ENCODE measurements at regions not wholly inside any gene's neighbourhood (a gene's known extent, or its start where the extent isn't known, plus 50 kb on each side); places are given as distances from the start of the nearest gene placed in this dataset.

DNA sequence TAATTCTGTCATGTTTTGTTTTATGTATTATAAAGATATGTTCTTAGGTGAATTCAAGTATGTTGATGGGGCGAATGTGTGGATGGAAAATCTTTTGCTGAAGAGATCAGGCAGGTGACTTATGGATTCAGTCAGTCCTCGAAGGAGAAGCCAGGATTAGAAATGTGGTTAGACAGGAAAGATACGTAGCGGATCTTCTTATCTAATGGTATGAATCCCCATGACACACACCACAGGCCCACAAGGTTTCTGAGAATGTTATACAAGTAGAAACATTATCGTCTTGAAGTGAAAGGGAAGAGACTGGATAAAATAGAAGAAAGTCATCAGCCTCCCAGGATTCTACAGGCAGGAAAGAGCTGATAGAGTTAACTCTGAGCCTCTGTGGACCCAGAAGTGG, 69.0 kb upstream of the RFXAP start:
- ATAC-seq (no peak), DNase-seq (ENCODE audit: low spot score) (no peak)
- intact Hi-C loops (cut with DNase I) = no loop called here

DNA sequence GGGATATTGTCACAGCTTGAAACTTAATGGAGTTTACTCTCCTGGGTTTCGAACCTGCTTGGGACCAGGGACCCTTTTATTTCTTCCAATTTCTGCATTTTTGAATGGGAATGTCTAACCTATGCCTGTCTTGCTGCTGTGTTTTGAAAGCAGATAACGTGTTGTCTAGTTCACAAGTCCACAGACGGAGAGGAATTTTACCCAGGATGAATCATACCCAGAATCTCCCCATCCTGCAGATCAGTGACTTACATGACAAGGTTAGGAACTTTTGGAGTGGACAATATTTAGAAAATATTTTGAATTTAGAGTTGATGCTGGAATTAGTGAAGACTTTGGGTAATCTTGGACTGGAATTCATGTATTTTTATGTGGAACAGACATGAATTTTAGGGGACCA, 68.6 kb upstream of the RFXAP start:
- ATAC-seq = no peak
- intact Hi-C loops (cut with DNase I) = no loop called here
- no peak for DNase-seq (ENCODE audit: low spot score)

DNA sequence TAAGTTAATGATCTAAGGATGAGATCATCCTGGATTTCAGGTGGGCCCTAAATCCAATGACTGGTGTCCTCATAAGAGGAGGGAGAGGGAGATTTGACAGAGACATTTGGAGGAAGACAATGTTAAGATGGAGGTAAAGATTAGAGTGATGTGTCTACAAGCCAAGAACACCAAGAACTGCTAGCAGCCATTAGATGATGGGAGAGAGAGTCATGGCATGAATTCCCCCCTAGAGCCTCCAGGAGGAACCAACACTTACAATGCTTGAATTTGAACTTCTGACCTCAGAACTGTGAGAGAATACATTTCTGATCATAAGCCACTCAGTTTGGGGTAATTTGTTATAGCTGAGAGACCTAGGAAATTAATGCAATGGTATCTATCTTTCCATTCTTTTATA, 68.1 kb upstream of the RFXAP start:
- DNase-seq (ENCODE audit: low spot score) (no peak), ATAC-seq (no peak)
- intact Hi-C loops (cut with DNase I) = no loop called here

GRCh38 chr13:36752673-36753072, 66.3 kb upstream of the RFXAP start:
- ATAC-seq = no peak
- DNase-seq (ENCODE audit: low spot score) = no peak
- intact Hi-C loops (cut with DNase I) = no loop called here

DNA sequence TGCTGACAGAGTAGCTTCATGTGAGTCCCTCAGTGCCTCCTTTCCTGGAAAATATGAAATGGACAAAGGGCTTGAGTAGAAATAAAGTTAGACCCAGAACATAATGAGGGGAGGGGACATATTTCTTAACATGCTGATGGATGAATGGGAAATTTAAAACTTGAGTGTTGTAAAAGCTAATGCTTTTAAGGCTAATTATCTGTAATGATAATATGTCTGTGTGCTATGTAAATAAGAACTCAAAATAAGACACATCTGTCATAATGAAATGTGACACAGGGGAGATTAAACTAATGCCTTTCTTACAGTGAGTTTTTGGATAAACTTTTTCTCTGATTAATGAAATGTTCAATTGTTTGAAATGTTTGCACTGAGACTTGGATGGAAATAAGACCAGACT, 65.8 kb upstream of the RFXAP start:
- no peak for DNase-seq (ENCODE audit: low spot score)

DNA sequence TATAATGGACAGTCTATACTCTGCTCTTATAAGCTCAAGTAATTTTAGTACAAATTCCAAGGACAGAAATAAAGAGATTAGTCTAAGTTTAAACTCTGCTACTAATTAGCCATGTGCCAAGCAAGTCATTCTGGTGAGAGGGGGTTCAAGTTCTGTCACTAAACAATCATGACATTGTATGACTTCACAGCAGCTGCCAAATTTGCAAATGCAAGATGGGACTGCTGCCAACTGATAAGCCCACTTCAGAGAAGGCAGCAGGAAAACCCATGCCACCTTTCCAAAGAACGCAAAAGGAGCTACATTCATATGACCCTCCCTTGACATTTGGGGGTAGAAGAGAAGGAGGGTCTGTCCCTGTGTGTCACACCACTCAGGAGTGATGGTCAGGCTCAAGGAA, 60.7 kb upstream of the RFXAP start:
- DNase-seq (ENCODE audit: low spot score) = no peak
- ATAC-seq = no peak
- intact Hi-C loops (cut with DNase I) = no loop called here

More for the DNA sequence above, 65.8 kb upstream of the RFXAP start:
- intact Hi-C loops (cut with DNase I) = no loop called here
- ATAC-seq = no peak

DNA sequence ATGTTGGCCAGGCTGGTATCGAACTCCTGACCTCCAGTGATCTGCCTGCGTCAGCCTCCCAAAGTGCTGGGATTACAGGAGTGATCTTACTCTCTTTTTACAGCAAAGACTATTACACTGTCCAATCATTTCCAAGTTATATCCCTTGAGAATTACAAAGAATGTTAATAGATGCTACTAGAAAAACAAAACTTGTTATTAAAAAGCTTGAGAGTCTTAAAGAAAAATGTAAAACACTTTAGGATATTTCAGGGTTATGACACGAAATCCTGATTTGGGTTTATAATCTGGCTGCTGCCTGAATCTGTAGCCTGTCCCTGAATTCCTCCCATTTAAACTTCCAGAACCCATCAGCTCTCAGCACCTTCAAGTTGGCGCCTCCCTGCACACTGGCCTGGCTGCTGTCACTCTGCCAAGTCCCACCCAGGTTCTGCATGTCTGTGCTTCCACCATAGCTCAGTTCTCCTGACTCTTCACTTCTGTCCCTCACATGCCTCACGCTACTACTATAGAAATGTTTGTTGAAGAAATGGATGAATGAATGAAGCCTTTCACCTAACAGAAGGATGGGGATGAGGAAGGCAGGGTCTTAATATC, 55.8 kb upstream of the RFXAP start:
- DNase-seq (ENCODE audit: low spot score) = no peak
- intact Hi-C loops (cut with DNase I) = no loop called here
- peak; percentile 50 for ATAC-seq

- DNase-seq (ENCODE audit: low spot score) (no peak), ATAC-seq (no peak)
- intact Hi-C loops (cut with DNase I) = no loop called here
Observed at GRCh38 chr13:36764536-36764935, 54.5 kb upstream of the RFXAP start.

GRCh38 chr13:36764957-36765356, 54.1 kb upstream of the RFXAP start:
- intact Hi-C loops (cut with DNase I) = no loop called here
- ATAC-seq (no peak), DNase-seq (ENCODE audit: low spot score) (no peak)

DNA sequence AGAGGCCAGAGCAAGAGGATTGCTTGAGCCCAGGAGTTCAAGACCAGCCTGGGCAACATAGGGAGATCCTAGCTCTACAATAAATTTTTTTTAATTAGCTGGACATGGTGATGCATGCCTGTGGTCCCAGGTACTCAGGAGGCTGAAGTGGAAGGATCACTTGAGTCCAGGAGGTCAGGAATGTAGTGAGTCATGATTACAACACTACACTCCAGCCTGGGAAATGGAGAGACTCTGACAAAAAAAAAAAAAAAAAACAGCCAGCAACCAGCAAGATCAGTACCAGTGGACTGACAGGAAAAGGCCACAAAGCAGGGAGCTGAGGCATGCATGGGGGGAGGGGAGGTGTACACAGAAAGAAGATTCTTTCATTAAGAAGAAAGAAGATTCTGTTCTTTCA, 52.7 kb upstream of the RFXAP start:
- no peak for ATAC-seq
- intact Hi-C loops (cut with DNase I) = no loop called here
- DNase-seq (ENCODE audit: low spot score) = no peak

DNA sequence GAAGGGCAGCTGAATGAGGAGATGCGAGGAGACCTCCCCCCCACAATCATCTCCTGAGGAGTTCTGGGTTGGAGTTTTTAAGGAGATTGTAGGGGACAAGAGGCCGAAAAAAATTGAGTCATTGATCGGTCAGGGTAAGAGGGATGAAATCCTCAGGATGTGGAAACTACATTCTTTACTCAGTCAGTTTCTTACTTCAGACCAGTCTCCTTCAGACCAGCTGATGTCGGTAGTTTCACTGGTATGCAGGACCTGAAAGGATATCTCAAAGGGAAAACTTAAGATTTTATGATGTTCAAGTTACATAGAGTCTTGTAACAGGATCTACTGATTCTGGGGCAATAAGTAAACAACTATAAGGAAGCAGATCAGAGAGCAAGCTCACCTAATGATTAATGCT, 51.7 kb upstream of the RFXAP start:
- DNase-seq (ENCODE audit: low spot score) (no peak), ATAC-seq (no peak)
- intact Hi-C loops (cut with DNase I) = no loop called here

DNA sequence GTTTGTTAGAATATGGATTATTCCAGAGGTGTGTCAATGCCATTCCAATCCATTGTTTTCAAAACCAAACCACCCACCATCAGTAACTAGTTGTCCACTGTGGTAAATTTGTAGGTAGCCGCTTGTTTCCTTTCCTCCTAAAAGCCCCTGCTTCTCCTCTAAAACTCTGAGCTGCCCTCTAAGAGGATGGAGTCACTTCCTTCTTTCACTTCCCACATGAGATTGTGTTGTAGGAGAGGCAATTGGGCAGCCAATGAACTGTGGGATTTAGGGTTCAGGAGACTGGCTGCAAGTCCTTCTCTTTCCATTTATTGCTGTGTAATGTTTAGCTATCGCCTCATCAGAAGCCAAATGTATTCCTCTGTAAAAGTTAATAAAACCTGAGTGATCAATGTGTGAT, 49.9 kb upstream of the RFXAP start:
- intact Hi-C loops (cut with DNase I) = no loop called here
- ATAC-seq (no peak), DNase-seq (ENCODE audit: low spot score) (no peak)
